ENCODE measurements at regions not wholly inside any gene's neighbourhood (a gene's known extent, or its start where the extent isn't known, plus 50 kb on each side); places are given as distances from the start of the nearest gene placed in this dataset.

DNA sequence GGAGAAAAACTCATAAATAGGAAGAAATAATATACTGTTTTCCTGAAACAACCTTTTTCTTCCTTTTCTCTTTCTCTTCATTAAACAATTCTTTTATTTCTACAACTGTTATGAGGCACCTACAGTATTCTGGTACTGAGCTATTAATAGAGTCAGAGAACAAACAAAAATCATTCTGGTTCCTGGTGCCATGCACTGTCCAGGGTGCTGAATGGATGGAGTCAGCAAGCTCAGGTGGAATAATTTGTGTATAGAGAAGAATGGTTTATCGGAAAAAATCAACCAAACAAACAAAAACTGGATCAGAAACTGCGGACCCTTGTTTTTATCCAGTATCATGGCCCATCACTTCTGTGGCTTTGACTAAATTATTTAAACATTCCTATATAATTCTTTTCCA lies 430.3 kb upstream of the GOT2 start:
- TF ChIP-seq, protein P1, sequence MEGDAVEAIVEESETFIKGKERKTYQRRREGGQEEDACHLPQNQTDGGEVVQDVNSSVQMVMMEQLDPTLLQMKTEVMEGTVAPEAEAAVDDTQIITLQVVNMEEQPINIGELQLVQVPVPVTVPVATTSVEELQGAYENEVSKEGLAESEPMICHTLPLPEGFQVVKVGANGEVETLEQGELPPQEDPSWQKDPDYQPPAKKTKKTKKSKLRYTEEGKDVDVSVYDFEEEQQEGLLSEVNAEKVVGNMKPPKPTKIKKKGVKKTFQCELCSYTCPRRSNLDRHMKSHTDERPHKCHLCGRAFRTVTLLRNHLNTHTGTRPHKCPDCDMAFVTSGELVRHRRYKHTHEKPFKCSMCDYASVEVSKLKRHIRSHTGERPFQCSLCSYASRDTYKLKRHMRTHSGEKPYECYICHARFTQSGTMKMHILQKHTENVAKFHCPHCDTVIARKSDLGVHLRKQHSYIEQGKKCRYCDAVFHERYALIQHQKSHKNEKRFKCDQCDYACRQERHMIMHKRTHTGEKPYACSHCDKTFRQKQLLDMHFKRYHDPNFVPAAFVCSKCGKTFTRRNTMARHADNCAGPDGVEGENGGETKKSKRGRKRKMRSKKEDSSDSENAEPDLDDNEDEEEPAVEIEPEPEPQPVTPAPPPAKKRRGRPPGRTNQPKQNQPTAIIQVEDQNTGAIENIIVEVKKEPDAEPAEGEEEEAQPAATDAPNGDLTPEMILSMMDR (IDR thresholded peaks at IDR 0.05 in 4 of 5, conservative IDR thresholded peaks at IDR 0.05 in 1 of 5), result no peak
- no peak for TF ChIP-seq POLR2A (IDR thresholded peaks at IDR 0.05)
